Thymus (tissue), 11 donors: ENCODE measurements at regions not wholly inside any gene's neighbourhood (a gene's known extent, or its start where the extent isn't known, plus 50 kb on each side); places are given as distances from the start of the nearest gene placed in this dataset.

Source experiments
- DNase-seq, 9 donors: peaks; one replicate each; pipeline ENCODE4 v3.0.0-alpha.2; 2013; ENCODE audit warnings: low spot score in 9 of 9, low read depth in 6 of 9, missing footprints in 1 of 9
- H3K27ac ChIP-seq, 2 donors: one replicate each; pipeline ENCODE4 v1.5.1; 2013; ENCODE audit warnings: control low read depth in 1 of 2, low read depth in 1 of 2, low read length in 1 of 2, mild to moderate bottlenecking in 1 of 2, moderate library complexity in 1 of 2
- H3K27me3 ChIP-seq, 2 donors: one replicate each; pipeline ENCODE4 v1.5.1; 2013; ENCODE audit warnings: low read length in 1 of 2; ENCODE audit not compliant: control insufficient read depth in 2 of 2, insufficient read depth in 1 of 2
- H3K36me3 ChIP-seq, 2 donors: one replicate each; pipeline ENCODE4 v1.5.1; 2013; ENCODE audit warnings: low read length in 1 of 2, mild to moderate bottlenecking in 1 of 2, moderate library complexity in 1 of 2; ENCODE audit not compliant: control insufficient read depth in 2 of 2, insufficient read depth in 2 of 2
- H3K4me1 ChIP-seq, 2 donors: one replicate each; pipeline ENCODE4 v1.5.1; 2013; ENCODE audit warnings: low read length in 2 of 2; ENCODE audit not compliant: control insufficient read depth in 2 of 2, insufficient read depth in 2 of 2
- H3K4me3 ChIP-seq, 2 donors: one replicate each; pipeline ENCODE4 v1.5.1; 2013; ENCODE audit warnings: low read length in 2 of 2, control low read depth in 1 of 2, mild to moderate bottlenecking in 1 of 2
- H3K9me3 ChIP-seq, 2 donors: one replicate each; pipeline ENCODE4 v1.5.1; 2013; ENCODE audit warnings: low read length in 1 of 2, mild to moderate bottlenecking in 1 of 2; ENCODE audit not compliant: control insufficient read depth in 2 of 2, insufficient read depth in 1 of 2
- WGBS: extraction: QIAGEN DNeasy Blood & Tissue Kit; methylation state at CpG from one replicate; pipeline ENCODE4 v1.1.7; 2013; 5-methylcytosine and 5-hydroxymethylcytosine counted together
- donor health status: healthy.

GRCh38 chr19:32255536-32256295 lies 89.7 kb upstream of the ZNF507 start:
- no peak overlapping the region for H3K4me3 ChIP-seq
- H3K27ac ChIP-seq, result no peak overlapping the region

GRCh38 chr19:32256341-32256975 lies 89.0 kb upstream of the ZNF507 start:
- Histone ChIP-seq H3K27ac (no peak overlapping the region), H3K4me3 (no peak overlapping the region), H3K4me1 (no peaks in the 10 kb centered on the region), H3K27me3 (no peaks in the 10 kb centered on the region), H3K36me3 (no peaks in the 10 kb centered on the region), H3K9me3 (no peaks in the 10 kb centered on the region)
- WGBS, result 82% methylated on average over 15 of the region's 15 CpGs
- no peak for DNase-seq

More at GRCh38 chr19:32255536-32256295, 89.7 kb upstream of the ZNF507 start:
- DNase-seq, result no peak
- no peaks in the 10 kb centered on the region for H3K9me3 ChIP-seq
- 94% methylated on average over 8 of the region's 8 CpGs for WGBS
- H3K36me3 ChIP-seq, result no peaks in the 10 kb centered on the region
- H3K4me1 ChIP-seq, result no peaks in the 10 kb centered on the region
- H3K27me3 ChIP-seq, result no peaks in the 10 kb centered on the region

- H3K4me1 ChIP-seq, result no peaks in the 10 kb centered on the region
- H3K9me3 ChIP-seq, result no peaks in the 10 kb centered on the region
- H3K27ac ChIP-seq, result no peak overlapping the region
- no peak for DNase-seq
- WGBS, result 90% methylated on average over 12 of the region's 12 CpGs
- H3K27me3 ChIP-seq, result no peaks in the 10 kb centered on the region
- no peaks in the 10 kb centered on the region for H3K36me3 ChIP-seq
- no peak overlapping the region for H3K4me3 ChIP-seq
Measured at GRCh38 chr19:32257326-32258073, 87.9 kb upstream of the ZNF507 start.

GRCh38 chr19:32258167-32258566 lies 87.2 kb upstream of the ZNF507 start:
- H3K9me3 ChIP-seq, result no peaks in the 10 kb centered on the region
- 90% methylated on average over 2 of the region's 2 CpGs for WGBS
- H3K27ac ChIP-seq, result no peak overlapping the region
- DNase-seq, result no peak
- no peaks in the 10 kb centered on the region for H3K4me1 ChIP-seq
- H3K4me3 ChIP-seq, result no peak overlapping the region
- H3K27me3 ChIP-seq, result no peaks in the 10 kb centered on the region
- no peaks in the 10 kb centered on the region for H3K36me3 ChIP-seq

GRCh38 chr19:32264568-32264967 lies 80.8 kb upstream of the ZNF507 start:
- Histone ChIP-seq H3K4me3 (no peak overlapping the region), H3K4me1 (no peaks in the 10 kb centered on the region), H3K36me3 (no peaks in the 10 kb centered on the region), H3K27me3 (no peaks in the 10 kb centered on the region), H3K27ac (no peak overlapping the region), H3K9me3 (no peaks in the 10 kb centered on the region)
- 92% methylated on average over 7 of the region's 7 CpGs for WGBS
- DNase-seq, result no peak

GRCh38 chr19:32265995-32266394 lies 79.4 kb upstream of the ZNF507 start:
- DNase-seq, result no peak
- Histone ChIP-seq H3K36me3 (no peaks in the 10 kb centered on the region), H3K4me1 (no peaks in the 10 kb centered on the region), H3K27ac (no peak overlapping the region), H3K4me3 (no peak overlapping the region), H3K9me3 (no peaks in the 10 kb centered on the region), H3K27me3 (no peaks in the 10 kb centered on the region)
- 45% methylated on average over 5 of the region's 5 CpGs for WGBS

- Histone ChIP-seq H3K27me3 (no peaks in the 10 kb centered on the region), H3K36me3 (no peaks in the 10 kb centered on the region), H3K27ac (no peak overlapping the region), H3K4me1 (no peaks in the 10 kb centered on the region), H3K4me3 (no peak overlapping the region), H3K9me3 (no peaks in the 10 kb centered on the region)
- no peak for DNase-seq
- 23% methylated on average over 5 of the region's 5 CpGs for WGBS
Measured at GRCh38 chr19:32266460-32266859, 79.0 kb upstream of the ZNF507 start.

- no peaks in the 10 kb centered on the region for H3K9me3 ChIP-seq
- H3K27me3 ChIP-seq, result no peaks in the 10 kb centered on the region
- DNase-seq, result no peak
- no peak overlapping the region for H3K27ac ChIP-seq
- no peak overlapping the region for H3K4me3 ChIP-seq
- H3K36me3 ChIP-seq, result no peaks in the 10 kb centered on the region
- 96% methylated on average over 3 of the region's 3 CpGs for WGBS
- no peaks in the 10 kb centered on the region for H3K4me1 ChIP-seq
Measured at GRCh38 chr19:32268381-32268780, 77.0 kb upstream of the ZNF507 start.

GRCh38 chr19:32269831-32270230 lies 75.6 kb upstream of the ZNF507 start:
- no peaks in the 10 kb centered on the region for H3K4me1 ChIP-seq

More at GRCh38 chr19:32269831-32270230, 75.6 kb upstream of the ZNF507 start:
- H3K27me3 ChIP-seq, result no peaks in the 10 kb centered on the region
- 64% methylated on average over 5 of the region's 5 CpGs for WGBS
- H3K27ac ChIP-seq, result no peak overlapping the region
- no peaks in the 10 kb centered on the region for H3K36me3 ChIP-seq
- no peak for DNase-seq
- no peaks in the 10 kb centered on the region for H3K9me3 ChIP-seq
- no peak overlapping the region for H3K4me3 ChIP-seq
